Spleen (tissue), 7 donors: ENCODE measurements at regions not wholly inside any gene's neighbourhood (a gene's known extent, or its start where the extent isn't known, plus 50 kb on each side); places are given as distances from the start of the nearest gene placed in this dataset.

ENCODE experiments used
- POLR2A ChIP-seq, 3 donors: fragments of 450-650 bp; IDR thresholded peaks; one replicate each; pipeline ENCODE4 v1.5.1; 2017; ENCODE audit warnings: antibody characterized with exemption in 3 of 3, mild to moderate bottlenecking in 1 of 3
- POLR2AphosphoS5 ChIP-seq, 3 donors: sonication (generic); formaldehyde crosslinking; IDR thresholded peaks; one replicate each; pipeline ENCODE4 v1.5.1; 2017; ENCODE audit warnings: antibody characterized with exemption in 3 of 3
- TF ChIP-seq, protein P1 (sequence below), 11 experiments: fragments of 200-600 bp in 7 of 11; fragments of 450-650 bp in 4 of 11; sonication (generic) in 4 of 11; IDR thresholded peaks in 8 of 11; conservative IDR thresholded peaks in 3 of 11; 1 replicate in 7 of 11; 2 replicates in 4 of 11; pipeline versions ENCODE4 v1.4.0 to v1.8.0; 2016 to 2021; ENCODE audit warnings: antibody characterized with exemption in 11 of 11, inconsistent platforms in 4 of 11, mild to moderate bottlenecking in 1 of 11
- donor health status: DM: no; HTN: no; CAD: no; lungs with moderate emphysema.
- donor health status: DM: no; HTN: no; CAD: no.
- donor health status: DM: no; HTN: no; CAD: no.

DNA sequence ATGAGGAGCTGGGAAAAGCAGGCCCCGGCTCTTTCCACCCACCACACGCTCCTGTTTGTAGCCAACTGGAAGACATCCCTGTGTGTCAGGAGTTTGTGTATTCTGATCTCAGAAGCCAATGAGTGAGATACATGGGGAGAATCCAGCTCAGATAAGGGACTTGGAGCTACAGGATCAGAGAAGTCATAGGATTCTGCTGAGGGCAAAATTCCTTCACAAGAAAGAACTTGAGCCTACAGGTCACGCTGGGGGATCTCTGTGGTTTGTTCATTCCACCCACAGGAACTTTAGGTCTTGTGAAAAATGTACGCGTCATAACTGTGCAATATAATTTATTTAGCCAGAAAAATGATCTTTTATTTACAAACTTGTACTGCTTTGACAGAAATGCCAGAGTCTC, 80.1 kb upstream of the SMIM21 start:
- TF ChIP-seq POLR2A (IDR thresholded peaks at IDR 0.05) (no peak), POLR2AphosphoS5 (IDR thresholded peaks at IDR 0.05) (no peak)
- TF ChIP-seq, protein P1, sequence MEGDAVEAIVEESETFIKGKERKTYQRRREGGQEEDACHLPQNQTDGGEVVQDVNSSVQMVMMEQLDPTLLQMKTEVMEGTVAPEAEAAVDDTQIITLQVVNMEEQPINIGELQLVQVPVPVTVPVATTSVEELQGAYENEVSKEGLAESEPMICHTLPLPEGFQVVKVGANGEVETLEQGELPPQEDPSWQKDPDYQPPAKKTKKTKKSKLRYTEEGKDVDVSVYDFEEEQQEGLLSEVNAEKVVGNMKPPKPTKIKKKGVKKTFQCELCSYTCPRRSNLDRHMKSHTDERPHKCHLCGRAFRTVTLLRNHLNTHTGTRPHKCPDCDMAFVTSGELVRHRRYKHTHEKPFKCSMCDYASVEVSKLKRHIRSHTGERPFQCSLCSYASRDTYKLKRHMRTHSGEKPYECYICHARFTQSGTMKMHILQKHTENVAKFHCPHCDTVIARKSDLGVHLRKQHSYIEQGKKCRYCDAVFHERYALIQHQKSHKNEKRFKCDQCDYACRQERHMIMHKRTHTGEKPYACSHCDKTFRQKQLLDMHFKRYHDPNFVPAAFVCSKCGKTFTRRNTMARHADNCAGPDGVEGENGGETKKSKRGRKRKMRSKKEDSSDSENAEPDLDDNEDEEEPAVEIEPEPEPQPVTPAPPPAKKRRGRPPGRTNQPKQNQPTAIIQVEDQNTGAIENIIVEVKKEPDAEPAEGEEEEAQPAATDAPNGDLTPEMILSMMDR (IDR thresholded peaks at IDR 0.05 in 8 of 11, conservative IDR thresholded peaks at IDR 0.05 in 3 of 11), result no peak
